Esophagus muscularis mucosa (tissue), 4 donors: ENCODE measurements at regions not wholly inside any gene's neighbourhood (a gene's known extent, or its start where the extent isn't known, plus 50 kb on each side); places are given as distances from the start of the nearest gene placed in this dataset.
"Not testable (repeated sequence)": the region's sequence is repeated elsewhere in the genome, so short reads cannot be mapped to it uniquely, and the experiment has no call there.

Experiments
- CTCF ChIP-seq, 3 experiments: fragments of 200-600 bp in 2 of 3; fragments of 450-650 bp in 1 of 3; sonication (generic) in 2 of 3; IDR thresholded peaks; one replicate each; pipeline ENCODE4 v1.5.1; 2017 to 2019; ENCODE audit warnings: antibody characterized with exemption in 3 of 3, mild to moderate bottlenecking in 2 of 3, moderate library complexity in 1 of 3
- EP300 ChIP-seq: sonication (generic); formaldehyde crosslinking; IDR thresholded peaks from one replicate; pipeline ENCODE4 v1.6.1; 2017; ENCODE audit warnings: antibody characterized with exemption
- POLR2A ChIP-seq: fragments of 450-650 bp; IDR thresholded peaks from one replicate; pipeline ENCODE4 v1.6.1; 2017; ENCODE audit warnings: antibody characterized with exemption, moderate library complexity, mild to moderate bottlenecking, low read depth

- TF ChIP-seq CTCF (IDR thresholded peaks at IDR 0.05); POLR2A; EP300: not testable (repeated sequence)
These were observed 491.2 kb downstream of the BRD1 start for GRCh38 chr22:49336483-49336882.
